Medulla oblongata (tissue), 1 donor: ENCODE measurements at regions not wholly inside any gene's neighbourhood (a gene's known extent, or its start where the extent isn't known, plus 50 kb on each side); places are given as distances from the start of the nearest gene placed in this dataset.
A peak's percentile ranks its signal among the peaks of the same experiment; 100 is the strongest.
"Not testable (repeated sequence)": the region's sequence is repeated elsewhere in the genome, so short reads cannot be mapped to it uniquely, and the experiment has no call there.

Experiments
- DNase-seq: peaks from one replicate; pipeline ENCODE4 v3.0.0-alpha.2; 2015; ENCODE audit errors: extremely low spot score

DNA sequence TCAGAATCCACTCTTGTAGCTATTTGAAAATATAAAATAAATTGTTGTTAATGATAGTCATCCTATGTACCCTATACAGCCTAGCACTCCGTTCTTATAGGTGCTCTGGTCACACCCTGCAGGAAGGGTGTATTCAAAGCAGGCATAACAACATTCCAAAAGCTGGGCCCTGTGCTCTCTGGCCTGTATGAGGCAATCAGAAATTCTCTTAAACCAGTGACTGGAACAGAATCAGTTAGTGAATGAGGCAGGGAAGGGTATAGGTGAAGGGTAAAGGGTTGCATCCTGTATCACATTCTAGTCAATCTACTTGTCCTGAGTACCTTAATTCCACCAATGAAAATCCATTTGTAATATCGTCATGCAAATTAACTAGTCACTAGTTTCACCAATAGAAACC, 154.5 kb upstream of the ZNF217 start:
- DNase-seq = no peak

DNA sequence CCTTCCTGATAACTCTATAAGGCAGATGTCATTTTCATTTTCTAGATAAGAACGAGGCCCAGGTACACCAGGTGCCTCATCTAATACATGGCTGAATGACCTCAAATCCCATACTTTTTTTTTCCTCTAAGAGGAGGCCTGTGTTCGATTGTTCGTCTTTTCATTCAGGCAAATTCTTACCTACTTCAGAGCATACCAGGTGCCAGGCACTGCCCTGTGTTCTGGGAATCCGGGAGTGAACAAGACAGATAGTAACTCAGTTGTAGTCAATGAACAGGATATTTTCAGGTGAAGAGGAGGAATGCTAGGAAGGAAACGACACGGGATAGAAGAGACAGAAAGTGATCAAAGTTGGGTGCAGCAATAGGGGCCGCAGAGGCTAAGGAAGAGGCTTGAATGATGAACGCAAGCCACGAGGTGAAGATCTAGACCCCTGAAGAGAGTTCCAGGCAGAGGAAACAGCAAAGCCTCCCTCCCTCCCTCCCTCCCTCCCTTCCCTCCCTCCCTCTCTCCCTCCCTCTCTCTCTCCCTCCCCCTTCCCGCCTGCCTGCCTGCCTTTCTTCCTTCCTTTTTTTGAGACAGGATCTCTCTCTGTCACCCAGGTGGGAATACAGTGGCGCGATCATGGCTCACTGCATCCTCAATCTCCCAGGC, 150.1 kb upstream of the ZNF217 start:
- no peak for DNase-seq

- no peak for DNase-seq
Measured at GRCh38 chr20:53742685-53743081, 149.0 kb upstream of the ZNF217 start.

DNA sequence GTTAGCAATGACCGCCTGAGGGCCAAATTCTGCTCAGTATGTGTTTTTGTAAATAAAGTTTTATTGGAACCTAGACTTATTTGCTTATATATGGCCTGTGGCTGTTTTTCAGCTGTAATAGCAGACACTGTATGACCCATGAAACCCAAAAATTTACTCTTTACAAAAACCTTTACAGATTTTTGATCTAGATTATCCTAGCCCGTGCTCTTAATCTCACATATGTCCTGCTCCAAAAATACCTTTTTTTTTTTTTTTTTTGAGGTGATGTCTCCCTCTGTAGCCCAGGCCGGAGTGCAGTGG, 148.0 kb upstream of the ZNF217 start:
- DNase-seq = no peak

GRCh38 chr20:53739799-53740785, 146.5 kb upstream of the ZNF217 start:
- peak; percentile 66 for DNase-seq

GRCh38 chr20:53738945-53739798, 145.5 kb upstream of the ZNF217 start:
- peak; percentile 19 for DNase-seq

DNA sequence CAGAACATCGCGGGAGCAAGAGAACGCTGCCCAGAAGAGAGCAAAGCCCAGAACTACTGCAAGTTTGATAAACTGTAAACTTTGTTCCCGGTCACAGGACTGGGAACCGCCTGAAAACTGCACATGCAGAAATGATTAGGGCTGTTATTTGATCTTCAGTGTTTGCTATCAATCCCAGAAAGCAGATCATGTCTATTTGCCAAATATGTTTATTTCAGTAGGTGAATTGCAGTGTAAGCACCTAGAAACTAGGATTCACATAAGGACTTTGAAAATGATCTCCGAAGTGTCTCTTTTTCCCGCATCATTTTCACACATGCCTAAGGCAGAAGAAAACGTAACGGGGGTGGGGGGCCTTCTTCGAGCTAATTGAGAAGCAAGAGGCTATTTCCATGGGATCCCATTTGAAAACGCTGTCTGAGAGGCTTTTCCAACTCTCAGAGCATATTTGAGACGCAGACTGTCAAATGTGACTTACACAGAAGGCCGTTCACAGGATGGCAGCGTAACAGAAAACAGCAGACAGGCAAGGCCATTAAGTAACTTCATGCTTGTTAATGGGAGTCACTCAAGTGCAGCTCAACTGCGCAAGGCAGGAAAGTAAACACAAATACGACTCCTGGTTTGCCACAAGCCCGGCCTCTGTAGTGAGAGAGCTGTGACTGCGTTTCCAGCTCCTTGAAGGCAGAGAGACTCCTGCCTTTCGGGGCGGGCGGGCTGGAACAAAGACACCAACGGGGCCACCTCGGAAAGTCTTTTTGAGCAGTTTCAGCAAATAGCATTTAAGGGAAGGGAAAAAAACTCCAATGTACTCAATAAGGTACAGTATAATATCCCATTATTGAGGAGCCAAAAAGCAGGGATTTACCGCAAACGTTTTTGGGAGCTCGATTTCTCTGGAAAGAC, 144.7 kb upstream of the ZNF217 start:
- DNase-seq = peak; percentile 67

GRCh38 chr20:53737396-53738038, 143.9 kb upstream of the ZNF217 start:
- peak; percentile 16 for DNase-seq

DNA sequence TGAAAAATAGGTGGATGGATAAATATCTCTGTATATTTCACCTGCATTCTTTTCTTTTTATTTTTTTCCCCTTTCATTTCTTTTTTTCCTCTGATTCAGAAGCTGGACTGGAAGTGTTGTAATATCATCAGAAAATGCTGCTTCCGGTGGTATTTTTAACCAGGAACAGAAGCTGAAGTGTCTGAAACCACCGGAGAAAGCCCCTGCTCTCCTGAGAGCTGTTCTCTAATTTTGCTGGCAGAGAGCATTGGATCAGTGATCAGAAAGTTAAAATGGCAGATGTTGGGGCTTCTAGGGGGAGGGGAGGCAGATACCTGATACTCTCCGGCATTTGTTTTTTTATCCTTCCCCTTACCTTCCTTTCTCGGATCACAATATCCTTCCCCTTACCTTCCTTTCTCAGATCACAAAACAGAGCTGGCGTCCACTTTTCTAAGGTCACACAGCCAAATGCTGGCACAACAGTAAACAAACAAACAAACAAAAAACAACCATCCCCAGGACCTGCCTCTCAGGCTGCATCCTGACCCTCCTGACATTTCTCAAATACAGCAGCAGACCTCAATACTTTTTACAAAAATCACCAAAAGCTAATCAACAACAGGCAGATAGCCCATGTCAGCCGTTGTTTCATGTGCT, 143.2 kb upstream of the ZNF217 start:
- DNase-seq = peak; percentile 35

DNA sequence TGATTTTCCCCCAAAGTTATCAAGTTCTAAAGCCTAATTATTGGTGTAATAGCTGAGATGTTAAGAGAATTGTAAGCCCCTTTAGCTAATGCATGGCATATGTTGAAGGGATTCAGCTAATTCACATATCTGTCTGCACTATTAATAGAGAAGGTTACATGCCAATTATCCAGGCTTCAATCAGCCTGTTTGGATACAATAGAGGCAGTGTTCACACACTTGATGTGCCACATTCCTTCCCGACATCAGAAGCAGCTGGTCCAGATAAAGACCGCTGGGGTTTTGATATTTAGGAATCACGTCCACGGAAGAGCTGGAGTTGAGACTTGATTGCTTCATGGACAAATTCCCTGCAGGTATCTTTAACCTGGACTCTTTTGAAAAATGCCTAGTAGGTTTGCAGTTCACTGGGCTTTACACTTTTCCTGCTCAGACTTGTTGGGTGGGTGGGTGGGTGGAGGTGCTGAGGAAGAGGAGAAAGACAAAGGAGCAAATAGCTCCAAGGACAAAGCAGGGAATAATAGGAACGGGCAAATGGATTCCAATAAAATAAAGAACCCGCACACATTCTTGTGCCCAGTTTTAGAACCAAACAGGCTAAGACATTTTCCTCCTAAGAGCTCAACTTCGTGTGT, 142.6 kb upstream of the ZNF217 start:
- no peak for DNase-seq

DNA sequence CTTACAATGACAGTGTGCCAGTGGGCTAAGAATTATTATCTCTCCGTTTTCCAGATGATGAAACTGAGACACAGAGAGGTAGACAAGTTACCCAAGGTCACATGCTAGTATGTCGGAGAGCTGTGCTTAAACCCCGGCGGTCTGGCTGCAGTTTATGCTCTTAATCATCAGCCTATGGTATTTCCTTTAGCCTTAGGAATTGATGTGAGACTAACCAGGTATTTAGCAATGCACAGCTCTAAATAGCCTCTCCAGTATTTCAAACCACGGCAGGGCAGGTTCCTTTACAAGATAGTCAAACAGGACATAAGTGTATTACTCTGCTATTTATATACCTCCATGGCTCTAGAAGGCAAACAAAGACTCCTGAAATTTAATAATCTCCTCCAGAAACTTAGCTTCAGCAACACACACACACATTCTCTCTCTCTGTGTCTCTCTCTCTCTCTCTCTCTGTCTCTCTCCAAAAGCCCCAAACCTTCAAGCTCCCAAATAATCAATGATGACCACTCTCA, 142.0 kb upstream of the ZNF217 start:
- no peak for DNase-seq

DNA sequence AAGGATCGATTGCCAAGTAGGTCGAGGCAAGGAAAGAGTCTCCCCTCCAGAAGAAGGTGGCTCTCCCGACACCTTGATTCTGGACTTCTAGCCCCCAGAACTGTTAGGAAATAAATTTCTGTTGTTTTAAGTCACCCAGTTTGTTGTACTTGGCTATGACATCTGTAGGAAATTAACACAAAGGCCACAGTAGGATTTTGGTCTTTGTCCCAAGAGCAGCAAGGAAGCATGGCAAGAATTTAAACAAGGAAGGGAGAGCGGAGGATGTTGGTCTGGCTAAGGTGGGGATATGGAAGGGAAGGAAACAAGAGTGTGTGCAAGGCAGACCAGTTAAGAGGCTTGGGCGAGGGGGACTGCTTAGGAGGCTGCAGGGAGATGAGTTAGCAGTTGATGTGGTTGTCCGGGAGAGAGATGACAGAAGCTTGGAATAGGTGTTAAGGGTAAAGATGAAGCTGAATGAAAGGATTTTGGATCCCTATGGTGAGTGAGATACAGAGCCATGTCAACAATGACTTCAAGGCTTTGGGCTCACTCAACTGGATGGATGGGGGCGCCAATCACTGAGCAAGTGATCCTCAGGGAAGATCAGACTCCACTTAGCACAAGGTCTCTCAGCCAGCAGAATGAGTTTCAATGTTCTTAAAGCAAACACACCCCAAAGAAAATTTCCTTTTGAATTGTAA, 140.5 kb upstream of the ZNF217 start:
- DNase-seq = no peak

DNA sequence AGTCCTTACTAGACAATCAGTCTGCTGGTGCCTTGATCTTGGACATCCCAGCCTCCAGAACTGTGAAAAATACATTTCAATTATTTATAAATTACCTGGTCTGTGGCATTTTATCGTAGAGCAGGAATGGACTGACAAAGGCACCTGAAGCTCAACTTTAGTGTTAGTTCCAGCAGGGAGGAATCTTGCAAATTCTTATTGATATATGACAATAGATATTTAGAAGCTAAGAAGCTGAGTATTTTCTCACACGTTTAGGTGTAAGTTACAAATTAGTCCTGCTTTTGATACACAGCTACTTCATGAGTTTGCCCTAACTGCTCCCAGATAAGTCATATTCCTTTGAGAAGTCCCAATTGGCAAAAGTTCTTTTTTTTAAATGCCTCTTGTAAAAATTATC, 138.0 kb upstream of the ZNF217 start:
- no peak for DNase-seq

DNA sequence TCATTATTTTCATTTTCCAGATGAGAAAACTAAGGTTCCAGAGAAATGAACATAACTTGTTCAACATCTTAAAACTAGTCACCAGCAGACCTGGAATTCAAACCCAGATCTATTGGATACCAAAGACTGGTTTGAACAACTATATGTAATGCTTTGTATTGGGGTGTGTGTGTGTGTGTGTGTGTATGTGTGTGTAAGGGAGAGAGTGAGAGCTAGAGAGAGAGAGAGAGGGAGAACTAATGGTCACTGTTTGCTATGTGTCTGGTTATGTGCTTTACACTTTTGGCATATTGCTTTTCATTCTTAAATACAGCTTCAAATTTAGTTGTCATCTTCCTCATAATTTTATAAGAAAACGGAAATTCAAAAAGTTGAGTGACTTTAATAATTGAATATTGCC, 134.7 kb upstream of the ZNF217 start:
- no peak for DNase-seq

- not testable (repeated sequence) for DNase-seq
Measured at GRCh38 chr20:53727239-53727638, 133.6 kb upstream of the ZNF217 start.

DNA sequence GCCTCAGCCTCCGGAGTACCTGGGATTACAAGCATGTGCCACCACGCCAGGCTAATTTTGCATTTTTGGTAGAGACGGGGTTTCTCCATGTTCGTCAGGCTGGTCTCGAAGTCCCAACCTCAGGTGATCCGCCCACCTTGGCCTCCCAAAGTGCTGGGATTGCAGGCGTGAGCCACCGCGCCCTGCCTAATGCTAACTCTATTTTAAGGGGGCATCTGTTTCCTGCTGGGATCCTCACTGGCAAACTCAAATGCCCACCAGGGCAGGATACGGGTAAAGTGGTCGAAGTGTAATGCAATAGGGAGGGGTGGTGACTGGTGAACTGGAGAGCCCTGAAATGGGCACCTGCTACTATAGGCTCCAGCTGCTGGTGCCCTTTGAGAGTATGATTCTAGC, 131.9 kb upstream of the ZNF217 start:
- DNase-seq = no peak

DNA sequence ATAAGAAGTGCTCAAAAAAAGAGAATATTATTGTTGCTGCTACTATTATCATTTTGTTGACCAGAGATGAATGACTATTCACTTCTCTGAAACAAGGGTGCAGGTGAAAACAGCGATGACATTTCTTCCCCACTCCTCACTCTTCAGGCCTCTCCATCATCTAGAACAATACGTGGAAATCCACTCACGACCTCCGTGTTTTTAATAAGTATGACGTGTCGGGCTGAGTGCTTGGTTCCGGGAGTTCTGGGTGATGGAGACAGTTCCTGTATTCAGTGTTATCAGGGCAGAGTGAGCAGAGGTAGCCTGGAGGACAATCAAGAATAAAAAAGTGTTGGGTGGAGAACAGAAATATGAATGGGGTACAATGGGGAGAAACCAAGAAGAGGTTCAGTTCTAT, 130.0 kb upstream of the ZNF217 start:
- DNase-seq = no peak

DNA sequence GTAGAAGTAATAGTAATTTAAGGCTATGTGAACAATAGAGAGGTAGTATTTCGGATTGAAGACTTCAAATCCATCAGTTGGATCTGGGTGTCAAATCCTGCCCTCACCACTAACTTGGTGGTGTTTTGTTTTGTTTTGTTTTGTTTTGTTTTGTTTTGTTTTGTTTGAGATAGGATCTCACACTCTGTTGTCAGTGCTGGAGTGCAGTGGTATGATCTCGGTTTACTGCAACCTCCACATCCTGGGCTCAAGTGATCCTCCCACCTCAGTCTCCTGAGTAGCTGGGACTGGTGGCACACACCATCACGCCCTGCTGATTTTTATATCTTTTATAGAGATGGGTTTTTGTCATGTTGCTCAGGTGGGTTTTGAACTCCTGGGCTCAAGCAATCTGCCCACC, 129.4 kb upstream of the ZNF217 start:
- DNase-seq = no peak

DNA sequence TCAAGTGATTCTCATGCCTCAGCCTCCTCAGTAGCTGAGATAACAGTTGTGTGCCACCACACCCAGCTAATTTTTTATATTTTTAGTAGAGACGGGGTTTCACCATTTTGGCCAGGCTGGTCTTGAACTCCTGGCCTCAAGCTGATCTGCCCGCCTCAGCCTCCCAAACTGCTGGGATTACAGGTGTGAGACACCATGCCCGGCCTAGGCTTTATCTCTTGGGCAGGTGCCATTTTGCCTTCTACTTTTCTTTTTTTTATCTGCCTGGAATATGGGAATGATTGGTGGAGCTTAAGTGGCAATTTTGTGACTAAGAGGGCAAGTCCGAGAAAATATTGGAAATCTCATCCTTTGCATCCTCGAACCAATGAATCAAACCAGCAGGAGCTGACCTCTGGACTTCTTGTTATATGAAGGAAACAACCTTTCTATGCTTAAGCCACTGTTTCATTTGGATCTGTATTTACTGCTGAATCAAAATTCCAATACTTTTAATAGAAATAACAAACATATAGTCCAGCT, 128.9 kb upstream of the ZNF217 start:
- no peak for DNase-seq
